Hippocampal formation (tissue), 2 donors: ENCODE measurements at regions not wholly inside any gene's neighbourhood (a gene's known extent, or its start where the extent isn't known, plus 50 kb on each side); places are given as distances from the start of the nearest gene placed in this dataset.
"Not testable (repeated sequence)": the region's sequence is repeated elsewhere in the genome, so short reads cannot be mapped to it uniquely, and the experiment has no call there.

Experiments
- DNase-seq, 2 donors: peaks; one replicate each; lab custom pipeline; 2025; lab: John Stamatoyannopoulos, UW

- no peak for DNase-seq
Observed at GRCh38 chr1:229007167-229007566, 263.7 kb upstream of the RAB4A start.

DNA sequence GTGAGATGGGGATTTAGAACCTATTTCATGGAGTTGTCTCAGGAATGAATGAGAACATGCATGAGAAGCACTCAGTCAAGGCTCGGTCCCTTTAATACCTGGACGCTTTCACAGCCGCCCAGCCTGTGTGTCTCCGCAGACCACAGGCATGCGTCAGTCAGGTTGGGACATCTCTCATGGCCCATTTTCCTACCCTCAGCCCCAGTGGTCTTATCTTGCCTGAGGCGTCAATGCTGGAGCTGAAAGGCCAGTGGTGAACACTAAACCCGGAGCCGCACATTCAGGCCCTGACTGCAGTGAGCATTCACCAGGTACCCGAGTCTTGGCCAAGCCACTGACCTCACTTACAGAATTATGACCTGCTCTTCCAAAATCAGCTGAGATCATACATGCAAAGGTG is 263.2 kb upstream of the RAB4A start:
- DNase-seq, result no peak

- not testable (repeated sequence) for DNase-seq
Observed at GRCh38 chr1:229008347-229008746, 262.6 kb upstream of the RAB4A start.

DNA sequence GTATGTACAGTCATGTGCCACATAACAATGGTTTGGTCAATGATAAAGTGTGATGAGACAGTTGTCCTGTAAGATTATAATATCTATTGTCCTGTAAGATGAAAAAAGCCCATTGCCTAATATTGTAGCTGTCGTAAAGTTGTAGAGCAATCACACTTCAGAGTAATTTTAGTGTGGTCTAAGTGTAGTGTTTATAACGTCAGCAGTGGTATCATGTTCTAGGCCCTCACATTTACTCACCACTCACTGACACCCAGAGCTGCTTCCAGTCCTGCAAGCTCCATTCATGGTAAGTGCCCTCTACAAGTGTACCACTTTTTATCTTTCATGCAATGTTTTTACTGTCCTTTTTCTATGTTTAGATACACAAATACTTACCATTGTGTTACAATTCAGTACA is 259.9 kb upstream of the RAB4A start:
- no peak for DNase-seq

DNA sequence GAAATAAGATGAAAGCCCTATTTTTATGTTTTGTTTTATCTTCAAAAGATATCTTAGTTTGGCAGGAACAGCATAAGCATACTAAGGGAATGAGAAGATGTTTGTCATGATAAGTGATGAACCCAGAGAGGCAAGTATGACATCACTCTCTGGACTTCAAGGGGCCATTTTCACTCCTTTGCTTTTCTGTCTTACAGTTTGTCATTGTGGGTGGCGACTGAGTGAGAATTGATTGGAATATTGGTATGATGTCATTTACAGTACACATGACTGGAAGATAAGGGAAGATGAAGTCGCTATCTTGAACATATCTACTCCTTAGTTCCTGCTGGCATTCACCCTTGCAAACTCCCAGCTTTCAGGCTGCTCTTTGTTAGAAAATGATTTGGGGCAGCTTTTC is 258.1 kb upstream of the RAB4A start:
- DNase-seq, result no peak

GRCh38 chr1:229013981-229014380 is 256.9 kb upstream of the RAB4A start:
- no peak for DNase-seq

- no peak for DNase-seq
Observed at GRCh38 chr1:229015806-229016205, 255.1 kb upstream of the RAB4A start.

DNA sequence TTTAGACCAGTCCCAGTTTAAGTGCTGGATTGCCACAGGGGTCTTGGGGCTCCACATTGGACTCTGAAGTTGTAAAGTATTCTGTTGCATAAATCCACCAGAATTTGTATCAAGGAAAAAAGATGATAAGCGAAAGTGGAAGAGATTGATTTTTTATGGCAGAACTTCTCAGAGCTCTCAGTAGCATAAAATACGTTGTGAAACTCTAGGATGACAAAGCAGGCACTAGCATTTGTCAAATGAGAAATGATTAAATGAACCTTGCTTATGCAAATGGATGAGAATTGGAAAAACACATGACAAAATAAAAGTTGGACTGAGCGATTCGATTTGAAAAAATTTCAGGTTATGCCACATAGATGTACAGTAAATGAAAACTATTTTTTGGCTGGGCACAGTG is 253.8 kb upstream of the RAB4A start:
- no peak for DNase-seq

GRCh38 chr1:229018674-229019295 is 252.1 kb upstream of the RAB4A start:
- no peak for DNase-seq

DNA sequence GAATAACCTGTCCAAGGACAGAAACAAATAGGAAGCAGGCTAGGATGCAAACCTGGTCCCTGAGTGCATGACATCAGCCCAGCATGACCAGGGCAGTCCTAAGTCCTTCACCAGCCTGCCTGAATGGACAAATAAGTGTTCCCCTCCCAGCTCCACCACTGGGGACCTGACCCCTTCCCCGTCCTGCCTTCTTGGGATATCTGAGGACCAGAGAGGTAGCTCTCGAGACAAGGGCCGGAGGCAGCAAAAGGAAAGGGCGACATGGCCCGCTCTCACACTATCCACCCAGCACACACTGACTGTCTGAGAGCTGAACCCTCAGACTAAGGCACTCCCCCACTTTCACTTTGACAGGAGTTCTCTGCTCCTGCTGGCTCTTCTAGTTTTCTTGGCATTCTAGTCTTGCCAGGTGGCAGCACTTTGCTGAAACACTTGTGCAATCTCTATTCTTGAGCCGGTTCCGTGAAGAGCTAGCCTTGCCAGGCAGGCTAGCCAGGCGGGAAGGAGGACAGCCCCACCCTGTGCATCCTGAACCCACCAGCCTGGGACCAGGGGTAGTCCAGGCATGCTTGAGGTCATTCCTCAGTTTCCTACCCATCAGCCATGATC is 251.1 kb upstream of the RAB4A start:
- no peak for DNase-seq

GRCh38 chr1:229021034-229021433 is 249.9 kb upstream of the RAB4A start:
- DNase-seq, result not testable (repeated sequence)

GRCh38 chr1:229022595-229023333 is 248.1 kb upstream of the RAB4A start:
- peak; percentile 79 to 91 for DNase-seq

- no peak for DNase-seq
Observed at GRCh38 chr1:229023651-229024300, 247.1 kb upstream of the RAB4A start.

GRCh38 chr1:229024528-229025130 is 246.3 kb upstream of the RAB4A start:
- DNase-seq, result no peak

- no peak for DNase-seq
Observed at GRCh38 chr1:229025576-229025975, 245.3 kb upstream of the RAB4A start.

- no peak for DNase-seq
Observed at GRCh38 chr1:229027158-229027557, 243.8 kb upstream of the RAB4A start.

DNA sequence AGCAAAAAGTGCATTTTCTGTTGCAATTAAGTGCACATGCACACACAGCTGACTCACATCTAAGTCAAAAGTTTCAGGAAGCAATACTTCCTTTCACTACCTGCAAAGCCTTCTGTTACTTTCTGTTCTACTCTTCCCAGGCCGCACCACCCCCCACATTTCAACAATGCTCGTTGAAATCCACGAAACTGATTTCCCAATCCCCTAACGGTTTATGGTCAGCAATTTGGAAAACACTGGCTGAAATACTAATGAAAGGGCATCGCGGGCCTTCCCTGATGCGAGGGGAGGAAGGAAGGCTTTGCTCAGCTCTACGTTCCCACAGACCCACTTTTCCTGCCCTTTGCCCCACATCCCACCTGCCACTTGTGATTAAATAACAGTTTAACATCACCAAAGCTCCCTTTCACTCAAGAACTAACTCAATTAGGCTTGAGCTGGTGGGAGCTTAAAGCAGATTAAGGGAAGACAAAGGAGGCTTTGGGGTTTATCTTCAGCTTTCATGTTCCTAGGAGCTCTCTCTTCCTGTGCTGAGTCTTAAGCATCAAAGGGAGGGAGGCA is 243.2 kb upstream of the RAB4A start:
- DNase-seq, result no peak

DNA sequence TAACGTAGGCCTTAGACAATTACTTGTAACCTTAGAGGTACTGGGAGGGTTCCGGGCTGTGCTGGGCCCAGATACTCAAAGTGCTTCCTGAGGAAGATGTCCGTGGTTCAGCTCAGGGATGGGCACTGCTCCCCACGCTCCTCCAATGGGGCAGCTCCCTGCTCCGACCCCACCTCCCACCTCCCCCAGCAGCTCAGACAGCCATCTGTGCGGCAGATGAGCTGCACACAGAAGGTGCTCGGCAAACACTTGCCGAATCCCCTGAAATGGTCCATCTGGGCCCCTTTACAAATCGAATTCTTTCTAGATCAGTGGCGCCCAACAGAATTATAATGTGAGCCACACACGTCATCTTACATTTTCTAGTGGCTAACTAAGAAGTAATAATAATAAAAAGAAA is 242.4 kb upstream of the RAB4A start:
- DNase-seq, result no peak

GRCh38 chr1:229028987-229029878 is 241.7 kb upstream of the RAB4A start:
- no peak for DNase-seq

DNA sequence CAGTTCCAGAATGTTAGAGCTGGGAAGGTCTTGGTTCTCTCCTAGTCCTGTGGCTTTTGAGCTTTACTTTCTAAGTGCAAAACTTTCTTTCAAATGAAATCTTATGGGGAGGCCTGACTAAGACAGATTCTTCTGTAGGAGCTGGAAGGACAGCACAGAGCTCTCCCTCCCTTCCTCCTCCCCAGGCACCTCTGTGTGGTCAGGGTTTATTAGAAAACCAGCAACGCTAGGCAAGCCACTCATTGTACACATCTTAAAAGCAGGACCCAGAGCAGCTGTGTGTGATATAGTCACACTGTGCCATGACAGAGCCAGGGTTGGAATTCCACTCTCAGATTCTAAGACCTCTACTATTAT is 241.1 kb upstream of the RAB4A start:
- no peak for DNase-seq

DNA sequence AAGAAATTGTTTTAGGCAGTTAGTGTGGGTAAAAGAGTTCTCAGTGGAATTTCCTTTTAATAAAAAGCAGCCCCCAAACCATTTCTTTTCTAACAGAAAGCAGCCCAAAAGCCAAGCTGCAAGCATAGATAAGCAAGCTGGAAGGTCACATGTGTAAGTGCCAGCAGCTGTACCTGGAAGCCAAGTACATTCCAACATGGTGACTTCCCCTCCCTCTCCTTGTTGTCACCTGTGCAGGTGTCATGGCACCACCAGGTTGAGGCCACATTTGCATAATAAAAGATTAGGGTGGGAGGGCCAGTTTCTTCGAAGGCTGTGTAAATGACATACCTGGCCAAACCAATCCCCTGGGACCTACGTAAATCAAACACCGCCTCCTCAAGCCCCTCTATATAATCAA is 240.3 kb upstream of the RAB4A start:
- no peak for DNase-seq
